ENCODE measurements at regions not wholly inside any gene's neighbourhood (a gene's known extent, or its start where the extent isn't known, plus 50 kb on each side); places are given as distances from the start of the nearest gene placed in this dataset.

DNA sequence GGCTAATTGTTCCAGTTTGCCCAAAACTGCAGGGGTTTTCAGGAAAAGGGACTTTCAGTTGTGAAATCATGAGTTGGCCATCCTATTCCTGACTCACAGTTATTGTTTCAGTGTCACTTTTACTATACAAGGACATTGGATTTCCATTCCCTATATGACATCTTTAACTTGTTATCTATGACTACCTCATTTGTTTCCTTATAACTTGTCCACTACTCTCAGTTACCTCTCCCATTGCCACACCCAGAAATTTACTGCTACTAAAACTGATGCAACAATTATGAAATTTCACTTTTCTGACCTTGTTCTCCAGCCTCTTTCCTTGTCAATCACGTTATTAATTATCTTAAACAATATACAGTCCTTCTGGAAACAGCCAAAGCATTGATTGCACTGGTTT lies 116.5 kb upstream of the ZNF804A start:
- no peak for DNase-seq (ENCODE audit: extremely low spot score in 2 of 2)
- no peaks in the 10 kb centered on the region for H3K36me3 ChIP-seq
- no peaks in the 10 kb centered on the region for H3K4me1 ChIP-seq
- no peak for TF ChIP-seq POLR2AphosphoS5 (IDR thresholded peaks at IDR 0.05; ENCODE audit: insufficient read depth in 1 of 2, low read depth in 1 of 2)
- intact Hi-C loops (cut with DNase I) = no loop called here
- H3K27me3 ChIP-seq = no peaks in the 10 kb centered on the region
- H3K4me3 ChIP-seq = no peak overlapping the region
- no peak overlapping the region for H3K27ac ChIP-seq
- H3K9me3 ChIP-seq = no peaks in the 10 kb centered on the region

DNA sequence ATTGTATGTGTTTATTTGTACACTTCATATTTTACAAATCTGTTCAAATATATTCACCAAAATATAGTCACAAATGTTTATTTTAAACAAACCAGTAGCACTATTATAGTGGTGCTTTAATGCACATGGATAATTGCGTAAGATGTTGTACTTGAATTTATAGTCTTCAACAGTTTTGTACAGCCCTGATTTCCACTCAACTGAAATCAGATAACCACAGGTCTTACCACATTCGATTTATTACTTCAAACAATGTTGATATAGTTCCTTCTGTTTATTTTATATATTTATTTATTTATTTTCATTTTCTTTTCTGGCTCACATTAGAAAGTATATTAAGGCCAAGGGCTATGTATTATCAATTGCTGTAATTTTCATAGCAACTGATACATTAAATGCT lies 99.4 kb upstream of the ZNF804A start:
- Histone ChIP-seq H3K4me1 (no peaks in the 10 kb centered on the region), H3K9me3 (no peaks in the 10 kb centered on the region), H3K4me3 (no peak overlapping the region), H3K36me3 (no peaks in the 10 kb centered on the region), H3K27ac (no peak overlapping the region), H3K27me3 (no peaks in the 10 kb centered on the region)
- DNase-seq (ENCODE audit: extremely low spot score in 2 of 2) = no peak
- intact Hi-C loops (cut with DNase I) = no loop called here
- TF ChIP-seq, protein P1, sequence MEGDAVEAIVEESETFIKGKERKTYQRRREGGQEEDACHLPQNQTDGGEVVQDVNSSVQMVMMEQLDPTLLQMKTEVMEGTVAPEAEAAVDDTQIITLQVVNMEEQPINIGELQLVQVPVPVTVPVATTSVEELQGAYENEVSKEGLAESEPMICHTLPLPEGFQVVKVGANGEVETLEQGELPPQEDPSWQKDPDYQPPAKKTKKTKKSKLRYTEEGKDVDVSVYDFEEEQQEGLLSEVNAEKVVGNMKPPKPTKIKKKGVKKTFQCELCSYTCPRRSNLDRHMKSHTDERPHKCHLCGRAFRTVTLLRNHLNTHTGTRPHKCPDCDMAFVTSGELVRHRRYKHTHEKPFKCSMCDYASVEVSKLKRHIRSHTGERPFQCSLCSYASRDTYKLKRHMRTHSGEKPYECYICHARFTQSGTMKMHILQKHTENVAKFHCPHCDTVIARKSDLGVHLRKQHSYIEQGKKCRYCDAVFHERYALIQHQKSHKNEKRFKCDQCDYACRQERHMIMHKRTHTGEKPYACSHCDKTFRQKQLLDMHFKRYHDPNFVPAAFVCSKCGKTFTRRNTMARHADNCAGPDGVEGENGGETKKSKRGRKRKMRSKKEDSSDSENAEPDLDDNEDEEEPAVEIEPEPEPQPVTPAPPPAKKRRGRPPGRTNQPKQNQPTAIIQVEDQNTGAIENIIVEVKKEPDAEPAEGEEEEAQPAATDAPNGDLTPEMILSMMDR (IDR thresholded peaks at IDR 0.05) = no peak
- TF ChIP-seq POLR2A (IDR thresholded peaks at IDR 0.05) (no peak), POLR2AphosphoS5 (IDR thresholded peaks at IDR 0.05; ENCODE audit: insufficient read depth in 1 of 2, low read depth in 1 of 2) (no peak)

DNA sequence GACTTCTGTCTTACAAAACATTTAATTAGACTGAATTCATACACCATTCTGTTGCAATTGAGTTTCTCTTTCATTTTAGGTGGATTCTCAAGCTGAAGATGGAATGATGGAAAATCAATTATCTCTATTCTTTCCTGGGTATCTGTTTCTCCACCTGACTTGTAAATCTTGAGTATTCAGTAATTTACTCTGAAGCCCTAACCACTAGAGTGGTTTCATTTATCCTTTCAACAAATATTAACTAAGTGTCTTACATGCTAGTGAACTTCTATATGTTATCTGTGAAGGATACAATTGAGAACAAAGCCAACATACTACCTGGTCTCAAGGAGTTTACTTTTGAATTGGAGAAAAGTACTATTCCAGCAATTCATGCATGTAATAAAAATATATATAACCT lies 94.1 kb upstream of the ZNF804A start:
- intact Hi-C loops (cut with DNase I) = no loop called here

DNA sequence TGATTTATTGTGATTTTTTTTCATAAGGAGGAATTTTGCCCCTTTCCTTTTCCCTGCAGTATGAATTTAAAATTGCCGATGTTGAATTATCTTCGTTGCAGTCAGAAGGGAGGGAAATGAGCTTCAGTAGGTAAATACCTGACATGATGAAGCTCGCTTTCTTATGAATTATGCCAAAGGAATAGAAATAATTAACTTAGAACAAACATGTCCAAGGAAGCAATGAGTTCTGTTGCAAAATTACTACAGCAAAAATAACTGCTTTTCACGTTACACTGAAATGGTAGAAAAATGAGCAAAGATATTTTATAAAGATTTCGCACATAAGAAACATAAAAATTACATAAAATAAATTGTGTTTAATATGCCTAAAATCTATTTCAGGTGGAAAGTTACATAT lies 91.1 kb upstream of the ZNF804A start:
- TF ChIP-seq, protein P1 (IDR thresholded peaks at IDR 0.05) = no peak
- TF ChIP-seq POLR2AphosphoS5 (IDR thresholded peaks at IDR 0.05; ENCODE audit: insufficient read depth in 1 of 2, low read depth in 1 of 2) (no peak), POLR2A (IDR thresholded peaks at IDR 0.05) (no peak)
- H3K27ac ChIP-seq = no peak overlapping the region
- H3K9me3 ChIP-seq = no peaks in the 10 kb centered on the region
- H3K4me1 ChIP-seq = no peaks in the 10 kb centered on the region
- intact Hi-C loops (cut with DNase I) = no loop called here
- DNase-seq (ENCODE audit: extremely low spot score in 2 of 2) = no peak
- H3K36me3 ChIP-seq = no peaks in the 10 kb centered on the region
- H3K27me3 ChIP-seq = no peaks in the 10 kb centered on the region
- no peak overlapping the region for H3K4me3 ChIP-seq

More for the DNA sequence above, 94.1 kb upstream of the ZNF804A start:
- H3K9me3 ChIP-seq = no peaks in the 10 kb centered on the region
- DNase-seq (ENCODE audit: extremely low spot score in 2 of 2) = no peak
- TF ChIP-seq, protein P1 (IDR thresholded peaks at IDR 0.05) = no peak
- TF ChIP-seq POLR2AphosphoS5 (IDR thresholded peaks at IDR 0.05; ENCODE audit: insufficient read depth in 1 of 2, low read depth in 1 of 2) (no peak), POLR2A (IDR thresholded peaks at IDR 0.05) (no peak)
- no peaks in the 10 kb centered on the region for H3K36me3 ChIP-seq
- no peaks in the 10 kb centered on the region for H3K4me1 ChIP-seq
- no peaks in the 10 kb centered on the region for H3K27me3 ChIP-seq
- no peak overlapping the region for H3K27ac ChIP-seq
- no peak overlapping the region for H3K4me3 ChIP-seq

DNA sequence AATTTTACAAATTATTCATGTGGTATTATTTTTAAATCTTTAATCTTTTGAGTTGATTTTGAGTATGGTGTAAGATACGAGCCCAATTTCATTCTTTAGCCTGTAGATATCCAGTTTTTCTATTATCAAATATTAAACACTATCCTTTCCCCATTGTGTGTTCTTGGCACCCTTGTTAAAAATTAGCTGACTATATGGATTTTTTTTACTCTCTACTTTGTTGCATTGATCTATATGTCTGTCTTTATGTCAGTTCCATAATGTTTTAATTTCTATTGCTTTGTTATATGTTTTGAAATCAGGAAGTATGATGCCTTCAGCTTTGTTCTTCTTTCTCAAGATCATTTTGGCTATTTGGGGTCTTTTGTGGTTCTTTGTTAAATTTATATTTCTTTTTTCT lies 80.9 kb upstream of the ZNF804A start:
- Histone ChIP-seq H3K27me3 (no peaks in the 10 kb centered on the region), H3K4me1 (no peaks in the 10 kb centered on the region), H3K36me3 (no peaks in the 10 kb centered on the region), H3K4me3 (no peak overlapping the region), H3K9me3 (no peaks in the 10 kb centered on the region), H3K27ac (no peak overlapping the region)
- DNase-seq (ENCODE audit: extremely low spot score in 2 of 2) = no peak
- intact Hi-C loops (cut with DNase I) = no loop called here
- TF ChIP-seq, protein P1 (IDR thresholded peaks at IDR 0.05) = no peak
- TF ChIP-seq POLR2AphosphoS5 (IDR thresholded peaks at IDR 0.05; ENCODE audit: insufficient read depth in 1 of 2, low read depth in 1 of 2) = no peak
- TF ChIP-seq POLR2A (IDR thresholded peaks at IDR 0.05) = no peak

DNA sequence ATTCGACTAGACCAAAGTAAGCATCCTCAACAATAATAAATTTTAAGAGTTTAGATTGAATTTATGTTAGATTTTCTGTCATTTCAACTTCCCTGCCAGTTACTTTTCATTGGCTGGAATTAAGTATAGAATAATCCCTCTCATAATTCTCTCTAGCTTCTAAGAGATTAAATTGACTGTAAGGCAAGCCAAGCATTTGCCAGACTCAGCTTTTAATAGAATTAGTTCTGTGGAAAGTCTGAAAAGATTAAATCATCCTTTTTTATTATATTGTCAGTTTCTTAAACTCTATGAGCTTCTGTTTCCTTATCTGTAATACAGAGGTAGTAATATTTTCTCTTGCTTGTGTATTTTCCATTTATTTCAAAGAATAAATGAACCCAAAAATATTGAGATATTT lies 77.9 kb upstream of the ZNF804A start:
- intact Hi-C loops (cut with DNase I) = no loop called here
- no peak for DNase-seq (ENCODE audit: extremely low spot score in 2 of 2)
- no peaks in the 10 kb centered on the region for H3K27me3 ChIP-seq
- H3K36me3 ChIP-seq = no peaks in the 10 kb centered on the region
- no peaks in the 10 kb centered on the region for H3K4me1 ChIP-seq
- H3K4me3 ChIP-seq = no peak overlapping the region
- H3K27ac ChIP-seq = no peak overlapping the region
- TF ChIP-seq, protein P1 (IDR thresholded peaks at IDR 0.05) = no peak
- TF ChIP-seq POLR2A (IDR thresholded peaks at IDR 0.05) (no peak), POLR2AphosphoS5 (IDR thresholded peaks at IDR 0.05; ENCODE audit: insufficient read depth in 1 of 2, low read depth in 1 of 2) (no peak)
- H3K9me3 ChIP-seq = no peaks in the 10 kb centered on the region

All from vagina (tissue), 2 donors.